ENCODE measurements at regions not wholly inside any gene's neighbourhood (a gene's known extent, or its start where the extent isn't known, plus 50 kb on each side); places are given as distances from the start of the nearest gene placed in this dataset.
A peak's percentile ranks its signal among the peaks of the same experiment; 100 is the strongest.

- peak; percentile 89 for TF ChIP-seq CHD7 (IDR thresholded peaks at IDR 0.05; ENCODE audit: insufficient replicate concordance, low read length)
These were observed 972.4 kb upstream of the ACO1 start (continued) for GRCh38 chr9:31412081-31412480.
